GM12878 (cell line): ENCODE measurements at regions not wholly inside any gene's neighbourhood (a gene's known extent, or its start where the extent isn't known, plus 50 kb on each side); places are given as distances from the start of the nearest gene placed in this dataset.
"Not testable (repeated sequence)": the region's sequence is repeated elsewhere in the genome, so short reads cannot be mapped to it uniquely, and the experiment has no call there.

Experiments
- CBX3 ChIP-seq: fragments of 200-600 bp; sonication (generic); IDR thresholded peaks from 2 replicates; pipeline ENCODE4 v1.6.1; 2016; ENCODE audit warnings: low read depth, borderline replicate concordance
- EP300 ChIP-seq, 2 experiments: fragments of 150-350 bp in 1 of 2; IDR thresholded peaks; 2 replicates each; pipeline ENCODE4 v1.6.1; 2011 to 2012; ENCODE audit warnings: low read depth in 2 of 2, low read length in 2 of 2, borderline replicate concordance in 1 of 2, improper control_type of control experiment in 1 of 2, inconsistent platforms in 1 of 2; ENCODE audit not compliant: control insufficient read depth in 1 of 2
- HDGF ChIP-seq: fragments of 450-650 bp; IDR thresholded peaks from 2 replicates; pipeline ENCODE4 v1.6.1; 2016; ENCODE audit warnings: antibody characterized with exemption
- POLR2A ChIP-seq: IDR thresholded peaks from 2 replicates; pipeline ENCODE4 v1.6.1; 2011; ENCODE audit warnings: low read depth, mild to moderate bottlenecking, low read length
- STAT1 ChIP-seq: fragments of 450-650 bp; conservative IDR thresholded peaks from 2 replicates; pipeline ENCODE4 v1.6.1; 2014; ENCODE audit warnings: antibody characterized with exemption, mild to moderate bottlenecking
- TF ChIP-seq, protein P1 (sequence below), 3 experiments: IDR thresholded peaks in 2 of 3; conservative IDR thresholded peaks in 1 of 3; 2 replicates each; pipeline ENCODE4 v1.5.1; 2011; ENCODE audit warnings: low read depth in 3 of 3, low read length in 3 of 3, mild to moderate bottlenecking in 3 of 3, control low read depth in 2 of 3, moderate library complexity in 2 of 3, inconsistent platforms in 1 of 3, mixed read lengths in 1 of 3; ENCODE audit not compliant: control insufficient read depth in 2 of 3, insufficient read depth in 1 of 3; ENCODE audit errors: extremely low read depth in 1 of 3

DNA sequence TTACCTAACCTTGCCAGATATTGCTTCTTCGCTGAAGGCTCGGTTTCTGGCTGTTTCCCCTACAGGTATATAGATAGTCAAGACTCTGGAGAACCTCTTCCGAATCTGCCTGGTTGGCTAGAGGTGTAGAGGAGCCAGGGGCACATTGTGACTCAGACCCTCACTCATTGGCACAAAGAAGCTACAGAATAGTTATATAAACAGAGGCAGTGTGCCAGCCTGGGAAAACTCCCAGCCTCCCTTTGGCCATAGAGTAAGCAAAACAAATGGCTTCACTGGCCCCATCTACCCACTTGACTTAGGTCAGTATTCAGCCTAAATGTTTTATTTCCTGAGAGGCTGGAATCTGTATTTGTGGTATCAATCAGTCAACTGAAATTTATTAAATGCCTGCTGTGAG lies 72.0 kb upstream of the IKBKE start:
- not testable (repeated sequence) for TF ChIP-seq CBX3; HDGF; POLR2A; EP300 (IDR thresholded peaks at IDR 0.05; ENCODE audit: borderline replicate concordance in 1 of 2, control insufficient read depth in 1 of 2, low read depth in 2 of 2, low read length in 2 of 2); STAT1
- TF ChIP-seq, protein P1, sequence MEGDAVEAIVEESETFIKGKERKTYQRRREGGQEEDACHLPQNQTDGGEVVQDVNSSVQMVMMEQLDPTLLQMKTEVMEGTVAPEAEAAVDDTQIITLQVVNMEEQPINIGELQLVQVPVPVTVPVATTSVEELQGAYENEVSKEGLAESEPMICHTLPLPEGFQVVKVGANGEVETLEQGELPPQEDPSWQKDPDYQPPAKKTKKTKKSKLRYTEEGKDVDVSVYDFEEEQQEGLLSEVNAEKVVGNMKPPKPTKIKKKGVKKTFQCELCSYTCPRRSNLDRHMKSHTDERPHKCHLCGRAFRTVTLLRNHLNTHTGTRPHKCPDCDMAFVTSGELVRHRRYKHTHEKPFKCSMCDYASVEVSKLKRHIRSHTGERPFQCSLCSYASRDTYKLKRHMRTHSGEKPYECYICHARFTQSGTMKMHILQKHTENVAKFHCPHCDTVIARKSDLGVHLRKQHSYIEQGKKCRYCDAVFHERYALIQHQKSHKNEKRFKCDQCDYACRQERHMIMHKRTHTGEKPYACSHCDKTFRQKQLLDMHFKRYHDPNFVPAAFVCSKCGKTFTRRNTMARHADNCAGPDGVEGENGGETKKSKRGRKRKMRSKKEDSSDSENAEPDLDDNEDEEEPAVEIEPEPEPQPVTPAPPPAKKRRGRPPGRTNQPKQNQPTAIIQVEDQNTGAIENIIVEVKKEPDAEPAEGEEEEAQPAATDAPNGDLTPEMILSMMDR (IDR thresholded peaks at IDR 0.05 in 2 of 3, conservative IDR thresholded peaks at IDR 0.05 in 1 of 3; ENCODE audit: control insufficient read depth in 2 of 3, extremely low read depth in 1 of 3, insufficient read depth in 1 of 3, low read depth in 3 of 3, low read length in 3 of 3): not testable (repeated sequence)
